PC-9 (cell line): ENCODE measurements at regions not wholly inside any gene's neighbourhood (a gene's known extent, or its start where the extent isn't known, plus 50 kb on each side); places are given as distances from the start of the nearest gene placed in this dataset.
"Not testable (repeated sequence)": the region's sequence is repeated elsewhere in the genome, so short reads cannot be mapped to it uniquely, and the experiment has no call there.

ENCODE experiments used
- BruUV-seq: library from RNA; stranded (reverse); fragments of 400-500 nt; replicated peaks from 2 replicates; lab custom pipeline; 2021; lab: Mats Ljungman, UMichigan
- CTCF ChIA-PET: fragments of 300-600 bp; sonication (Branson Sonifier 250); formaldehyde crosslinking; loops from one replicate; lab custom pipeline; 2022; ENCODE audit warnings: antibody characterized with exemption; lab: Charles Lee
- POLR2A ChIA-PET: fragments of 300-600 bp; sonication (Branson Sonifier 250); formaldehyde crosslinking; loops from one replicate; lab custom pipeline; 2022; ENCODE audit warnings: antibody characterized with exemption; ENCODE audit not compliant: unreplicated experiment; lab: Charles Lee
- DNase-seq, 2 experiments: peaks; one replicate each; pipeline versions ENCODE4 v3.0.0 to v3.0.0-alpha.2; 2015 to 2022; ENCODE audit warnings: mixed read lengths in 1 of 2
- H2AFZ ChIP-seq: fragments of 200-600 bp; sonication (generic); 2 replicates; pipeline ENCODE4 v1.8.1; 2017; ENCODE audit warnings: antibody characterized with exemption
- H3F3A ChIP-seq: fragments of 200-600 bp; sonication (generic); 2 replicates; pipeline ENCODE4 v1.8.1; 2017; ENCODE audit warnings: antibody characterized with exemption, mild to moderate bottlenecking, low read depth; ENCODE audit not compliant: insufficient read depth
- H3K27ac ChIP-seq: fragments of 200-600 bp; sonication (generic); 2 replicates; pipeline ENCODE4 v1.6.1; 2016; ENCODE audit warnings: mixed run types
- H3K27me3 ChIP-seq: fragments of 200-600 bp; sonication (generic); 2 replicates; pipeline ENCODE4 v1.6.1; 2016; ENCODE audit warnings: low read depth, mixed run types; ENCODE audit not compliant: insufficient read depth
- H3K36me3 ChIP-seq: fragments of 200-600 bp; sonication (generic); 2 replicates; pipeline ENCODE4 v1.6.1; 2016; ENCODE audit warnings: low read depth, mixed run types
- H3K4me1 ChIP-seq: fragments of 200-600 bp; sonication (generic); replicated peaks from 2 replicates; pipeline ENCODE4 v1.6.1; 2016; ENCODE audit warnings: mixed run types; ENCODE audit not compliant: insufficient read depth
- H3K4me2 ChIP-seq: fragments of 200-600 bp; sonication (generic); 2 replicates; pipeline ENCODE4 v1.6.1; 2017; ENCODE audit warnings: mixed run types
- H3K4me3 ChIP-seq: fragments of 200-600 bp; sonication (generic); 2 replicates; pipeline ENCODE4 v1.6.1; 2016; ENCODE audit warnings: mixed run types
- H3K79me2 ChIP-seq: fragments of 200-600 bp; sonication (generic); 2 replicates; pipeline ENCODE4 v1.6.1; 2017; ENCODE audit warnings: low read depth, mixed run types
- H3K9me2 ChIP-seq: fragments of 200-600 bp; sonication (generic); 2 replicates; pipeline ENCODE4 v1.8.1; 2017; ENCODE audit warnings: mild to moderate bottlenecking; ENCODE audit not compliant: insufficient read depth
- H3K9me3 ChIP-seq: fragments of 200-600 bp; sonication (generic); 2 replicates; pipeline ENCODE4 v1.8.1; 2016; ENCODE audit warnings: low read depth; ENCODE audit not compliant: insufficient read depth
- H4K20me1 ChIP-seq: fragments of 200-600 bp; sonication (generic); 2 replicates; pipeline ENCODE4 v1.8.1; 2017; ENCODE audit not compliant: insufficient read depth
- CTCF ChIP-seq: fragments of 200-600 bp; sonication (generic); conservative IDR thresholded peaks from 2 replicates; pipeline ENCODE4 v1.6.1; 2017; ENCODE audit warnings: mixed run types, antibody characterized with exemption, mild to moderate bottlenecking, moderate library complexity
- EZH2 ChIP-seq: fragments of 200-600 bp; sonication (generic); IDR thresholded peaks from 2 replicates; pipeline ENCODE4 v1.8.0; 2017; ENCODE audit warnings: antibody characterized with exemption, low read depth
- intact Hi-C: fragments of 100-400 bp; cut with micrococcal nuclease; formaldehyde crosslinking; loops from one replicate; pipeline ENCODE4 v1.10.0; 2022; ENCODE audit not compliant: unreplicated experiment

- H2AFZ ChIP-seq = no peak overlapping the region
- no peak overlapping the region for H3K27ac ChIP-seq
- H4K20me1 ChIP-seq = no peaks in the 10 kb centered on the region
- H3K4me2 ChIP-seq = no peak overlapping the region
- ChIA-PET CTCF (interaction anchor here (0.5 kb wide), 1 partner anchor 56 kb away, joined by 5 read pairs; no protein-coding TSS in a partner anchor), POLR2A (no interaction called here)
- intact Hi-C loops = no loop called here
- H3K4me3 ChIP-seq = no peak overlapping the region
- no peaks in the 10 kb centered on the region for H3K36me3 ChIP-seq
- no peak for DNase-seq
- H3K79me2 ChIP-seq = no peaks in the 10 kb centered on the region
- no peaks in the 10 kb centered on the region for H3K27me3 ChIP-seq
- BruUV-seq = no TSS peak
- TF ChIP-seq EZH2 = no peak
- TF ChIP-seq CTCF = no peak
- H3K9me3 ChIP-seq = 0 out of 2 replicates have a peak, but pooled peaks cover under 1% of the 10 kb centered on the region
- no peaks in the 10 kb centered on the region for H3K4me1 ChIP-seq
- no peaks in the 10 kb centered on the region for H3F3A ChIP-seq
- H3K9me2 ChIP-seq = no peaks in the 10 kb centered on the region
Observed at GRCh38 chr14:61609884-61610283, 85.4 kb upstream of the HIF1A start.

GRCh38 chr14:61610900-61611299, 84.4 kb upstream of the HIF1A start:
- Histone ChIP-seq H3K27me3 (no peaks in the 10 kb centered on the region), H3F3A (no peaks in the 10 kb centered on the region), H3K4me2 (no peak overlapping the region), H2AFZ (no peak overlapping the region), H3K27ac (no peak overlapping the region), H4K20me1 (no peaks in the 10 kb centered on the region), H3K79me2 (no peaks in the 10 kb centered on the region), H3K9me3 (no peaks in the 10 kb centered on the region), H3K4me3 (no peak overlapping the region), H3K9me2 (no peaks in the 10 kb centered on the region), H3K4me1 (peaks cover 9% of the 10 kb centered on the region), H3K36me3 (no peaks in the 10 kb centered on the region)
- intact Hi-C loops = no loop called here
- no peak for DNase-seq
- no peak for TF ChIP-seq CTCF
- CTCF ChIA-PET = no interaction called here
- BruUV-seq = no TSS peak
- POLR2A ChIA-PET = no interaction called here

- H3K27ac ChIP-seq = no peak overlapping the region
- POLR2A ChIA-PET = no interaction called here
- intact Hi-C loops = no loop called here
- no TSS peak for BruUV-seq
- peaks cover 21% of the 10 kb centered on the region for H3K4me1 ChIP-seq
- H4K20me1 ChIP-seq = no peaks in the 10 kb centered on the region
- CTCF ChIA-PET = no interaction called here
- H3K27me3 ChIP-seq = no peaks in the 10 kb centered on the region
- no peaks in the 10 kb centered on the region for H3K36me3 ChIP-seq
- H3K4me3 ChIP-seq = no peak overlapping the region
- H2AFZ ChIP-seq = no peak overlapping the region
- DNase-seq = no peak
- TF ChIP-seq CTCF = no peak
- no peak for TF ChIP-seq EZH2
- H3F3A ChIP-seq = peaks cover 10% of the 10 kb centered on the region
- H3K79me2 ChIP-seq = no peaks in the 10 kb centered on the region
- H3K9me2 ChIP-seq = no peaks in the 10 kb centered on the region
- no peaks in the 10 kb centered on the region for H3K9me3 ChIP-seq
- H3K4me2 ChIP-seq = no peak overlapping the region
Observed at GRCh38 chr14:61611880-61612630, 83.3 kb upstream of the HIF1A start.

- H3K27ac ChIP-seq, CTCF ChIA-PET, POLR2A ChIA-PET, H3K27me3 ChIP-seq, intact Hi-C loops, H3K9me2 ChIP-seq, H3K4me2 ChIP-seq, H3K36me3 ChIP-seq, H3K79me2 ChIP-seq, BruUV-seq, H3K9me3 ChIP-seq, H3K4me3 ChIP-seq, H4K20me1 ChIP-seq, DNase-seq, H2AFZ ChIP-seq: not testable (repeated sequence)
- peaks cover 11% of the 10 kb centered on the region for H3F3A ChIP-seq
- H3K4me1 ChIP-seq = peaks cover 27% of the 10 kb centered on the region
Observed at GRCh38 chr14:61613006-61613405, 82.3 kb upstream of the HIF1A start.
